Osteoblast (primary cell): ENCODE measurements at regions not wholly inside any gene's neighbourhood (a gene's known extent, or its start where the extent isn't known, plus 50 kb on each side); places are given as distances from the start of the nearest gene placed in this dataset.

Experiments
- DNase-seq: peaks from one replicate; pipeline ENCODE4 v3.0.0; 2011; ENCODE audit warnings: low spot score, mixed read lengths; ENCODE audit not compliant: insufficient read length; ENCODE audit errors: missing footprints
- H2AFZ ChIP-seq: 2 replicates; pipeline ENCODE4 v1.6.0; 2011; ENCODE audit warnings: mild to moderate bottlenecking, low read length
- H3K27ac ChIP-seq: 2 replicates; pipeline ENCODE4 v1.5.1; 2011; ENCODE audit warnings: mild to moderate bottlenecking, low read depth, low read length, moderate library complexity
- H3K27me3 ChIP-seq: 2 replicates; pipeline ENCODE4 v1.6.0; 2012; ENCODE audit warnings: mild to moderate bottlenecking, control low read depth, inconsistent platforms, low read length, moderate library complexity; ENCODE audit not compliant: insufficient read depth
- H3K36me3 ChIP-seq: 2 replicates; pipeline ENCODE4 v1.5.1; 2011; ENCODE audit warnings: mild to moderate bottlenecking, low read length, control low read depth, moderate library complexity; ENCODE audit not compliant: insufficient read depth
- H3K4me1 ChIP-seq: 2 replicates; pipeline ENCODE4 v1.5.1; 2011; ENCODE audit warnings: mild to moderate bottlenecking, low read length, control low read depth, moderate library complexity; ENCODE audit not compliant: insufficient read depth
- H3K4me2 ChIP-seq: 2 replicates; pipeline ENCODE4 v1.6.0; 2011; ENCODE audit warnings: mild to moderate bottlenecking, low read length; ENCODE audit not compliant: insufficient read depth
- H3K4me3 ChIP-seq: fragments of 200-600 bp; sonication (generic); 3 replicates; pipeline ENCODE4 v1.5.1; 2012; ENCODE audit warnings: mild to moderate bottlenecking, low read length, inconsistent platforms; ENCODE audit not compliant: insufficient read depth
- H3K79me2 ChIP-seq: 2 replicates; pipeline ENCODE4 v1.6.0; 2012; ENCODE audit warnings: mild to moderate bottlenecking, low read length, control low read depth, inconsistent platforms; ENCODE audit not compliant: insufficient read depth
- H3K9me3 ChIP-seq: 2 replicates; pipeline ENCODE4 v1.5.1; 2011; ENCODE audit warnings: low read depth, low read length, control low read depth
- H4K20me1 ChIP-seq: 2 replicates; pipeline ENCODE4 v1.6.0; 2012; ENCODE audit warnings: mild to moderate bottlenecking, low read length, control low read depth; ENCODE audit not compliant: insufficient read depth
- CTCF ChIP-seq: IDR thresholded peaks from 2 replicates; pipeline ENCODE4 v1.5.1; 2011; ENCODE audit warnings: mild to moderate bottlenecking, low read depth, low read length, moderate library complexity; ENCODE audit errors: extremely low read depth

DNA sequence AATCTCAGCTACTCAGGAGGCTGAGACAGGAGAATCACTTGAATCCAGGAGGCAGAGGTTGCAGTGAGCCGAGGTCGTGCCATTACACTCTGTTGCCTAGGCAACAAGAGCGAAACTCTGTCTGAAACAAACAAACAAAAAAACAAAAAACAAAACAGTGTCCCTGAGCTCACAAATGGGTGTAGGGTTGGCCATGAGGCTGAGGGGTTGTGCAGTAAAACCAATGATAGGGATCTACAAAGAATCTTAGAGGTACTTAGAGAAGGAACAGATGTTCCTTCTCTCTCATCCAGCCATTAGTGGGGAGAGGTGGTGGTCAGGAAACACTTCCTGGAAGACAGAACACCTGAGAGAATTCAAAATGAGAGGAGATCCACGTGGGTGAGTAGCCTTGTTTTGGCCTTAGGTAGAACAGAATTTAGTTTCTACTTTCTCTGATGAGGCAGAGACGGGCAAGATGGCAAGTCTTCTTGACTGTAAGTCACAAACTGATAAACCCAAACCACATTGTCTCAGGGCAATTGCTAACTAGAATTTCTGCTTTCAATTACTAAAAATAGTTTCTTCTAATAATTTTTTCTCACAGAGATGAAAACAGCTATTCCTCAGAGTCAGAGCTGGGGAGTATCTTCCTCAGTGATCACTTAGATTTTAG, 61.5 kb upstream of the PPM1B start:
- no peak overlapping the region for H2AFZ ChIP-seq
- no peak overlapping the region for H3K4me3 ChIP-seq
- no peak overlapping the region for H3K4me2 ChIP-seq
- no peaks in the 10 kb centered on the region for H3K9me3 ChIP-seq
- no peaks in the 10 kb centered on the region for H3K27me3 ChIP-seq
- no peaks in the 10 kb centered on the region for H3K4me1 ChIP-seq
- H3K27ac ChIP-seq, result no peak overlapping the region
- no peaks in the 10 kb centered on the region for H4K20me1 ChIP-seq
- H3K36me3 ChIP-seq, result no peaks in the 10 kb centered on the region
- no peaks in the 10 kb centered on the region for H3K79me2 ChIP-seq
- TF ChIP-seq CTCF, result no peak
- DNase-seq, result no peak

- H3K9me3 ChIP-seq, result no peaks in the 10 kb centered on the region
- no peaks in the 10 kb centered on the region for H3K27me3 ChIP-seq
- no peaks in the 10 kb centered on the region for H3K4me1 ChIP-seq
- no peak for TF ChIP-seq CTCF
- no peak overlapping the region for H3K27ac ChIP-seq
- H2AFZ ChIP-seq, result no peak overlapping the region
- H4K20me1 ChIP-seq, result no peaks in the 10 kb centered on the region
- no peak overlapping the region for H3K4me3 ChIP-seq
- H3K79me2 ChIP-seq, result no peaks in the 10 kb centered on the region
- no peak overlapping the region for H3K4me2 ChIP-seq
- DNase-seq, result no peak
- no peaks in the 10 kb centered on the region for H3K36me3 ChIP-seq
Observed at GRCh38 chr2:44107974-44108373, 60.7 kb upstream of the PPM1B start.

DNA sequence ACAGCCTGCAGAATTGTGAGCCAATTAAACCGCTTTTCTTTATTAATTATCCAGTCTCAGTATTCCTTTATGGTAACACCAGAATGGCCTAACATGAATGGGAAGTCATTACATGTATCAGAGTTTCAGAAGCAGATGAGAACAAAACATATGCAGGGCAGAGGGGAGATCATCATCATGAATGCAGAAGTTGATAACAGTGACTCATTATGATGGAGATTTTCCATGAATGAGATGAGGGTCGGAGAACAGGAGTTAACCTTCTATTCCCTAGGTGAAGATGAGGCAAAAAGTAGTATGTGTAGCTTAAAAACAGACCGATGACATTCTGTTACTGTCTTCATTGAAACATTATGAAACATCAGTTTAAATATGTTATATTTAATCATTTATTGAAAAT, 59.5 kb upstream of the PPM1B start:
- no peak for TF ChIP-seq CTCF
- no peaks in the 10 kb centered on the region for H3K9me3 ChIP-seq

GRCh38 chr2:44110444-44110843, 58.2 kb upstream of the PPM1B start:
- Histone ChIP-seq H3K4me1 (no peaks in the 10 kb centered on the region), H4K20me1 (no peaks in the 10 kb centered on the region), H2AFZ (no peak overlapping the region), H3K27ac (no peak overlapping the region), H3K4me2 (no peak overlapping the region), H3K27me3 (no peaks in the 10 kb centered on the region), H3K36me3 (no peaks in the 10 kb centered on the region), H3K9me3 (no peaks in the 10 kb centered on the region), H3K79me2 (no peaks in the 10 kb centered on the region), H3K4me3 (no peak overlapping the region)
- no peak for TF ChIP-seq CTCF
- DNase-seq, result peak; percentile 35

More for the DNA sequence above, 59.5 kb upstream of the PPM1B start:
- no peak overlapping the region for H2AFZ ChIP-seq
- no peaks in the 10 kb centered on the region for H3K27me3 ChIP-seq
- no peak overlapping the region for H3K27ac ChIP-seq
- no peak overlapping the region for H3K4me2 ChIP-seq
- no peaks in the 10 kb centered on the region for H3K79me2 ChIP-seq
- H3K36me3 ChIP-seq, result no peaks in the 10 kb centered on the region
- H3K4me3 ChIP-seq, result no peak overlapping the region
- H3K4me1 ChIP-seq, result no peaks in the 10 kb centered on the region
- no peak for DNase-seq
- no peaks in the 10 kb centered on the region for H4K20me1 ChIP-seq
